CD14-positive monocyte (primary cell): ENCODE measurements at regions not wholly inside any gene's neighbourhood (a gene's known extent, or its start where the extent isn't known, plus 50 kb on each side); places are given as distances from the start of the nearest gene placed in this dataset.

ENCODE experiments used
- DNase-seq, 3 donors: peaks; one replicate each; pipeline ENCODE4 v3.0.0-alpha.2; 2011 to 2022
- H2AFZ ChIP-seq: 2 replicates; pipeline ENCODE4 v1.6.0; 2012; ENCODE audit warnings: mild to moderate bottlenecking, low read depth, low read length, inconsistent platforms; ENCODE audit not compliant: insufficient read depth, poor library complexity, severe bottlenecking
- H3K27ac ChIP-seq, 2 donors: 1 replicate in 1 of 2; 2 replicates in 1 of 2; pipeline ENCODE4 v1.5.1; 2012 to 2013; ENCODE audit warnings: low read length in 2 of 2, control low read depth in 1 of 2, inconsistent platforms in 1 of 2, low read depth in 1 of 2, mild to moderate bottlenecking in 1 of 2
- H3K27me3 ChIP-seq, 2 donors: one replicate each; pipeline versions ENCODE4 v1.6.0 to v1.6.1; 2011 to 2013; ENCODE audit warnings: low read length in 2 of 2; ENCODE audit not compliant: control insufficient read depth in 2 of 2, insufficient read depth in 2 of 2
- H3K36me3 ChIP-seq, 2 donors: replicated peaks in 1 of 2; 1 replicate in 1 of 2; 2 replicates in 1 of 2; pipeline versions ENCODE4 v1.5.1 to v1.6.1; 2012 to 2013; ENCODE audit warnings: low read length in 2 of 2, control low read depth in 1 of 2, inconsistent platforms in 1 of 2, mild to moderate bottlenecking in 1 of 2; ENCODE audit not compliant: insufficient read depth in 2 of 2, control insufficient read depth in 1 of 2
- H3K4me1 ChIP-seq, 2 donors: 1 replicate in 1 of 2; 2 replicates in 1 of 2; pipeline versions ENCODE4 v1.5.1 to v1.6.1; 2012 to 2013; ENCODE audit warnings: low read length in 2 of 2, control low read depth in 1 of 2, inconsistent platforms in 1 of 2, mild to moderate bottlenecking in 1 of 2, moderate library complexity in 1 of 2; ENCODE audit not compliant: insufficient read depth in 2 of 2, control insufficient read depth in 1 of 2
- H3K4me2 ChIP-seq: replicated peaks from 2 replicates; pipeline ENCODE3; 2012; ENCODE audit warnings: low read length, moderate library complexity, mild to moderate bottlenecking; ENCODE audit not compliant: poor library complexity, severe bottlenecking; ENCODE audit errors: extremely low read depth
- H3K4me3 ChIP-seq, 3 experiments: fragments of 200-600 bp in 1 of 3; sonication (generic) in 1 of 3; replicated peaks in 1 of 3; 1 replicate in 2 of 3; 2 replicates in 1 of 3; pipeline ENCODE4 v1.5.1; 2011 to 2013; ENCODE audit warnings: low read length in 3 of 3, mild to moderate bottlenecking in 3 of 3, control low read depth in 2 of 3, low read depth in 2 of 3, inconsistent platforms in 1 of 3, moderate library complexity in 1 of 3
- H3K79me2 ChIP-seq: 2 replicates; pipeline ENCODE4 v1.6.0; 2012; ENCODE audit warnings: mild to moderate bottlenecking, control low read depth, inconsistent platforms, low read length, moderate library complexity; ENCODE audit not compliant: insufficient read depth
- H3K9ac ChIP-seq: 2 replicates; pipeline ENCODE4 v1.6.0; 2017; ENCODE audit warnings: low read length, mild to moderate bottlenecking; ENCODE audit not compliant: insufficient read depth, poor library complexity, severe bottlenecking
- H3K9me3 ChIP-seq, 2 donors: replicated peaks in 1 of 2; 1 replicate in 1 of 2; 2 replicates in 1 of 2; pipeline versions ENCODE4 v1.5.1 to v1.6.1; 2012 to 2013; ENCODE audit warnings: low read length in 2 of 2, control low read depth in 1 of 2; ENCODE audit not compliant: control insufficient read depth in 1 of 2, insufficient read depth in 1 of 2
- H4K20me1 ChIP-seq: 2 replicates; pipeline ENCODE4 v1.6.0; 2012; ENCODE audit warnings: mild to moderate bottlenecking, low read length, control low read depth, moderate library complexity; ENCODE audit not compliant: insufficient read depth
- H3K27ac Mint-ChIP-seq, 7 donors: one replicate each; pipeline ENCODE4 v1.8.0; 2020; ENCODE audit warnings: mild to moderate bottlenecking in 7 of 7, mixed read lengths in 7 of 7, moderate library complexity in 6 of 7, inconsistent platforms in 2 of 7
- H3K27me3 Mint-ChIP-seq, 3 donors: one replicate each; pipeline ENCODE4 v1.8.0; 2021 to 2022; ENCODE audit warnings: low read depth in 3 of 3, mild to moderate bottlenecking in 3 of 3, mixed read lengths in 3 of 3, moderate library complexity in 3 of 3, inconsistent platforms in 1 of 3
- H3K36me3 Mint-ChIP-seq, 2 donors: one replicate each; pipeline ENCODE4 v1.8.0; 2020; ENCODE audit warnings: mixed read lengths in 2 of 2, inconsistent platforms in 1 of 2, mild to moderate bottlenecking in 1 of 2
- H3K4me1 Mint-ChIP-seq: one replicate; pipeline ENCODE4 v1.8.0; 2020; ENCODE audit warnings: mild to moderate bottlenecking, mixed read lengths
- H3K4me3 Mint-ChIP-seq, 2 donors: one replicate each; pipeline ENCODE4 v1.8.0; 2020; ENCODE audit warnings: mild to moderate bottlenecking in 2 of 2, mixed read lengths in 2 of 2, moderate library complexity in 1 of 2
- H3K9me3 Mint-ChIP-seq, 7 donors: one replicate each; pipeline ENCODE4 v1.8.0; 2020 to 2022; ENCODE audit warnings: mixed read lengths in 7 of 7, mild to moderate bottlenecking in 6 of 7, moderate library complexity in 6 of 7, inconsistent platforms in 2 of 7
- CTCF ChIP-seq: fragments of 200-600 bp; IDR thresholded peaks from one replicate; pipeline ENCODE4 v1.8.0; 2022; ENCODE audit warnings: antibody characterized with exemption, mild to moderate bottlenecking
- WGBS: methylation state at CpG from one replicate; pipeline ENCODE4 v1.1.5; 2013; ENCODE audit warnings: missing lambda C conversion rate; ENCODE audit not compliant: insufficient coverage; 5-methylcytosine and 5-hydroxymethylcytosine counted together
- intact Hi-C, 2 donors: fragments of 100-400 bp; cut with micrococcal nuclease; formaldehyde crosslinking; loops; one replicate each; pipeline versions ENCODE4 v1.15.0 to v1.15.1; 2023

- Histone ChIP-seq H3K27me3 (peaks cover 0 to 7% of the 10 kb centered on the region in 2 donors), H2AFZ (no peak overlapping the region), H3K4me3 (no peak overlapping the region), H3K4me2 (no peak overlapping the region), H3K79me2 (no peaks in the 10 kb centered on the region), H3K9ac (no peak overlapping the region), H3K9me3 (no peaks in the 10 kb centered on the region), H3K36me3 (no peaks in the 10 kb centered on the region), H3K27ac (no peak overlapping the region), H3K4me1 (no peaks in the 10 kb centered on the region), H4K20me1 (no peaks in the 10 kb centered on the region)
- no CpG with 5 or more reads among the region's 3 CpGs for WGBS
- intact Hi-C loops = no loop called here
- no peak overlapping the region for H3K27ac Mint-ChIP-seq
- no peak for DNase-seq
- TF ChIP-seq CTCF = no peak
- H3K36me3 Mint-ChIP-seq = peaks cover 0 to 2% of the 10 kb centered on the region in 2 donors
- no peaks in the 10 kb centered on the region for H3K9me3 Mint-ChIP-seq
- no peak overlapping the region for H3K4me3 Mint-ChIP-seq
- peaks cover 3% of the 10 kb centered on the region for H3K4me1 Mint-ChIP-seq
- peaks cover 0 to 8% (median 7%) of the 10 kb centered on the region in 3 donors for H3K27me3 Mint-ChIP-seq
Observed at GRCh38 chr11:110901441-110901840, 189.2 kb upstream of the ARHGAP20 start.

GRCh38 chr11:110900426-110900825 lies 188.2 kb upstream of the ARHGAP20 start:
- Mint-ChIP-seq H3K27me3 (peaks cover 3 to 7% (median 6%) of the 10 kb centered on the region in 3 donors), H3K27ac (no peak overlapping the region), H3K36me3 (no peaks in the 10 kb centered on the region), H3K4me1 (no peaks in the 10 kb centered on the region), H3K4me3 (no peak overlapping the region), H3K9me3 (no peaks in the 10 kb centered on the region)
- Histone ChIP-seq H3K36me3 (no peaks in the 10 kb centered on the region), H3K9ac (no peak overlapping the region), H4K20me1 (no peaks in the 10 kb centered on the region), H3K4me2 (no peak overlapping the region), H3K27ac (no peak overlapping the region), H3K79me2 (no peaks in the 10 kb centered on the region), H3K4me1 (no peaks in the 10 kb centered on the region), H2AFZ (no peak overlapping the region), H3K9me3 (no peaks in the 10 kb centered on the region), H3K27me3 (peaks cover 0 to 5% of the 10 kb centered on the region in 2 donors), H3K4me3 (no peak overlapping the region)
- WGBS = no CpG with 5 or more reads among the region's 1 CpG
- DNase-seq = no peak
- TF ChIP-seq CTCF = no peak
- intact Hi-C loops = no loop called here
